CD8-positive, alpha-beta memory T cell (primary cell): ENCODE measurements at regions not wholly inside any gene's neighbourhood (a gene's known extent, or its start where the extent isn't known, plus 50 kb on each side); places are given as distances from the start of the nearest gene placed in this dataset.

Experiments used
- CTCF ChIA-PET: fragments of 350-600 bp; sonication (Branson Sonifier 250); formaldehyde crosslinking; loops from one replicate; lab custom pipeline; 2021; ENCODE audit warnings: antibody characterized with exemption; lab: Charles Lee
- POLR2A ChIA-PET: fragments of 350-600 bp; sonication (Branson Sonifier 250); formaldehyde crosslinking; loops from one replicate; lab custom pipeline; 2021; ENCODE audit warnings: antibody characterized with exemption; lab: Charles Lee
- DNase-seq, 5 donors: peaks; one replicate each; pipeline versions ENCODE4 v3.0.0 to v3.0.0-alpha.2; 2020 to 2022; ENCODE audit warnings: mixed read lengths in 1 of 5
- H3K27ac ChIP-seq: one replicate; pipeline ENCODE4 v1.7.0; 2013; ENCODE audit warnings: low read depth, mild to moderate bottlenecking, low read length, moderate library complexity
- H3K27me3 ChIP-seq: 2 replicates; pipeline ENCODE4 v1.7.0; 2013; ENCODE audit warnings: low read length, mild to moderate bottlenecking; ENCODE audit not compliant: insufficient read depth, poor library complexity, severe bottlenecking
- H3K36me3 ChIP-seq: 2 replicates; pipeline ENCODE4 v1.7.0; 2013; ENCODE audit warnings: mild to moderate bottlenecking, low read length, moderate library complexity; ENCODE audit not compliant: insufficient read depth
- H3K4me1 ChIP-seq: 2 replicates; pipeline ENCODE4 v1.7.0; 2013; ENCODE audit warnings: mild to moderate bottlenecking, low read length, moderate library complexity; ENCODE audit not compliant: insufficient read depth
- H3K4me3 ChIP-seq: 2 replicates; pipeline ENCODE4 v1.7.0; 2013; ENCODE audit warnings: mild to moderate bottlenecking, low read length
- H3K9me3 ChIP-seq: 2 replicates; pipeline ENCODE4 v1.7.0; 2013; ENCODE audit warnings: mild to moderate bottlenecking, low read length
- H3K27ac Mint-ChIP-seq, 8 donors: one replicate each; pipeline ENCODE4 v1.8.0; 2020 to 2021; ENCODE audit warnings: mixed read lengths in 8 of 8, mild to moderate bottlenecking in 6 of 8, inconsistent platforms in 3 of 8, moderate library complexity in 3 of 8
- H3K27me3 Mint-ChIP-seq, 2 donors: one replicate each; pipeline ENCODE4 v1.8.0; 2020 to 2021; ENCODE audit warnings: mixed read lengths in 2 of 2, mild to moderate bottlenecking in 1 of 2, moderate library complexity in 1 of 2
- H3K36me3 Mint-ChIP-seq, 3 donors: one replicate each; pipeline ENCODE4 v1.8.0; 2020 to 2021; ENCODE audit warnings: mixed read lengths in 3 of 3, inconsistent platforms in 1 of 3, mild to moderate bottlenecking in 1 of 3
- H3K4me1 Mint-ChIP-seq, 3 donors: one replicate each; pipeline ENCODE4 v1.8.0; 2020 to 2021; ENCODE audit warnings: mixed read lengths in 3 of 3, inconsistent platforms in 1 of 3, mild to moderate bottlenecking in 1 of 3
- H3K4me3 Mint-ChIP-seq, 7 donors: one replicate each; pipeline ENCODE4 v1.8.0; 2020 to 2021; ENCODE audit warnings: mixed read lengths in 7 of 7, mild to moderate bottlenecking in 6 of 7, moderate library complexity in 4 of 7, inconsistent platforms in 2 of 7
- H3K9me3 Mint-ChIP-seq, 5 donors: one replicate each; pipeline ENCODE4 v1.8.0; 2020 to 2022; ENCODE audit warnings: mixed read lengths in 5 of 5, mild to moderate bottlenecking in 3 of 5, moderate library complexity in 2 of 5, inconsistent platforms in 1 of 5

GRCh38 chr4:30855232-30855631 lies 135.1 kb downstream of the PCDH7 start:
- no peaks in the 10 kb centered on the region for H3K27me3 Mint-ChIP-seq
- no peaks in the 10 kb centered on the region for H3K36me3 Mint-ChIP-seq
- H3K4me3 Mint-ChIP-seq = no peak overlapping the region
- Histone ChIP-seq H3K36me3 (no peaks in the 10 kb centered on the region), H3K4me1 (no peaks in the 10 kb centered on the region), H3K27ac (no peak overlapping the region), H3K4me3 (no peak overlapping the region), H3K27me3 (no peaks in the 10 kb centered on the region), H3K9me3 (no peaks in the 10 kb centered on the region)
- DNase-seq = no peak
- ChIA-PET POLR2A (no interaction called here), CTCF (no interaction called here)
- H3K4me1 Mint-ChIP-seq = no peaks in the 10 kb centered on the region
- H3K27ac Mint-ChIP-seq = no peak overlapping the region
- H3K9me3 Mint-ChIP-seq = peaks cover 0 to 36% (median 10%) of the 10 kb centered on the region in 5 donors

- DNase-seq = no peak
- Mint-ChIP-seq H3K4me3 (no peak overlapping the region), H3K27ac (no peak overlapping the region), H3K27me3 (no peaks in the 10 kb centered on the region), H3K9me3 (peaks cover 0 to 30% (median 12%) of the 10 kb centered on the region in 5 donors), H3K36me3 (no peaks in the 10 kb centered on the region), H3K4me1 (no peaks in the 10 kb centered on the region)
- Histone ChIP-seq H3K27ac (no peak overlapping the region), H3K27me3 (no peaks in the 10 kb centered on the region), H3K4me3 (no peak overlapping the region), H3K36me3 (no peaks in the 10 kb centered on the region), H3K9me3 (no peaks in the 10 kb centered on the region), H3K4me1 (no peaks in the 10 kb centered on the region)
- ChIA-PET POLR2A (no interaction called here), CTCF (no interaction called here)
Measured at GRCh38 chr4:30856795-30857564, 136.8 kb downstream of the PCDH7 start.

GRCh38 chr4:30860978-30861377 lies 140.8 kb downstream of the PCDH7 start:
- no peaks in the 10 kb centered on the region for H3K36me3 Mint-ChIP-seq

GRCh38 chr4:30862196-30862595 lies 142.0 kb downstream of the PCDH7 start:
- Histone ChIP-seq H3K9me3 (no peaks in the 10 kb centered on the region), H3K4me3 (no peak overlapping the region), H3K27me3 (no peaks in the 10 kb centered on the region), H3K36me3 (no peaks in the 10 kb centered on the region), H3K4me1 (no peaks in the 10 kb centered on the region), H3K27ac (no peak overlapping the region)
- CTCF ChIA-PET = interaction anchor here (1.1 kb wide), 1 partner anchor 8 kb away, joined by 3 read pairs; no protein-coding TSS in a partner anchor
- Mint-ChIP-seq H3K27ac (no peak overlapping the region), H3K27me3 (no peaks in the 10 kb centered on the region), H3K36me3 (no peaks in the 10 kb centered on the region), H3K4me3 (no peak overlapping the region), H3K4me1 (no peaks in the 10 kb centered on the region), H3K9me3 (peaks cover 0 to 15% (median 13%) of the 10 kb centered on the region in 5 donors)
- no peak for DNase-seq
- POLR2A ChIA-PET = no interaction called here

More at GRCh38 chr4:30860978-30861377, 140.8 kb downstream of the PCDH7 start:
- H3K36me3 ChIP-seq = no peaks in the 10 kb centered on the region
- H3K9me3 ChIP-seq = no peaks in the 10 kb centered on the region
- DNase-seq = no peak
- H3K4me3 Mint-ChIP-seq = no peak overlapping the region
- no peaks in the 10 kb centered on the region for H3K27me3 ChIP-seq
- ChIA-PET POLR2A (no interaction called here), CTCF (interaction anchor here (1.1 kb wide), 1 partner anchor 9 kb away, joined by 3 read pairs; no protein-coding TSS in a partner anchor)
- H3K4me3 ChIP-seq = no peak overlapping the region
- no peak overlapping the region for H3K27ac ChIP-seq
- peaks cover 0 to 17% (median 13%) of the 10 kb centered on the region in 5 donors for H3K9me3 Mint-ChIP-seq
- no peak overlapping the region for H3K27ac Mint-ChIP-seq
- H3K27me3 Mint-ChIP-seq = no peaks in the 10 kb centered on the region
- H3K4me1 Mint-ChIP-seq = no peaks in the 10 kb centered on the region
- no peaks in the 10 kb centered on the region for H3K4me1 ChIP-seq

GRCh38 chr4:30863021-30863420 lies 142.9 kb downstream of the PCDH7 start:
- Histone ChIP-seq H3K4me3 (no peak overlapping the region), H3K27ac (no peak overlapping the region), H3K4me1 (no peaks in the 10 kb centered on the region), H3K36me3 (no peaks in the 10 kb centered on the region), H3K27me3 (no peaks in the 10 kb centered on the region), H3K9me3 (no peaks in the 10 kb centered on the region)
- DNase-seq = no peak
- H3K9me3 Mint-ChIP-seq = peaks cover 0 to 17% (median 13%) of the 10 kb centered on the region in 5 donors
- H3K36me3 Mint-ChIP-seq = no peaks in the 10 kb centered on the region
- ChIA-PET POLR2A (no interaction called here), CTCF (no interaction called here)
- H3K27ac Mint-ChIP-seq = no peak overlapping the region
- no peak overlapping the region for H3K4me3 Mint-ChIP-seq
- H3K27me3 Mint-ChIP-seq = no peaks in the 10 kb centered on the region
- no peaks in the 10 kb centered on the region for H3K4me1 Mint-ChIP-seq

- Histone ChIP-seq H3K27me3 (no peaks in the 10 kb centered on the region), H3K4me3 (no peak overlapping the region), H3K36me3 (no peaks in the 10 kb centered on the region), H3K27ac (no peak overlapping the region), H3K9me3 (no peaks in the 10 kb centered on the region), H3K4me1 (no peaks in the 10 kb centered on the region)
- no peaks in the 10 kb centered on the region for H3K36me3 Mint-ChIP-seq
- peaks cover 5 to 13% (median 6%) of the 10 kb centered on the region in 5 donors for H3K9me3 Mint-ChIP-seq
- no peaks in the 10 kb centered on the region for H3K4me1 Mint-ChIP-seq
- H3K27me3 Mint-ChIP-seq = no peaks in the 10 kb centered on the region
- ChIA-PET POLR2A (no interaction called here), CTCF (no interaction called here)
- H3K27ac Mint-ChIP-seq = no peak overlapping the region
- no peak overlapping the region for H3K4me3 Mint-ChIP-seq
- DNase-seq = no peak
Measured at GRCh38 chr4:30865691-30866090, 145.5 kb downstream of the PCDH7 start.

DNA sequence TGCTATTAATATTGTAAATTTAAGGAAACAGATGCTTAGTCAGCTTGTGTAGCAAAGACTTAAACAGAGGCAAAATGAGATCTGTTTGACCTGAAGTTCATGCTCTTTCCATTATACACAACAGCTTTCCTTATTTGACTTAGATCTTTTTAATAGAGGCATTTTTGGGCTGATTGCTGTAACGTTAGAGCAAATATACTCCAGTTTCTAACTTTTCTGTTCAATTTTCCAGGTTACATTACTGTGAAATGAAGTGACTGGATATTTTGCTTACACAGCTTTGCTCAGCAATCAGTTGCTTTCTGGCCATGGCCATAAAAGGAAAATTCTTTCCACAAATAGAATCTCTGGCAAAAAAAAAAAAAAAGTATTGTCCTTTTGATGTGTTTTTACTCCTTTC lies 146.2 kb downstream of the PCDH7 start:
- ChIA-PET CTCF (no interaction called here), POLR2A (no interaction called here)
- no peaks in the 10 kb centered on the region for H3K36me3 ChIP-seq
- no peaks in the 10 kb centered on the region for H3K36me3 Mint-ChIP-seq
- no peaks in the 10 kb centered on the region for H3K27me3 Mint-ChIP-seq
- no peaks in the 10 kb centered on the region for H3K9me3 ChIP-seq
- peaks cover 6 to 13% (median 9%) of the 10 kb centered on the region in 5 donors for H3K9me3 Mint-ChIP-seq
- no peaks in the 10 kb centered on the region for H3K4me1 ChIP-seq
- no peak overlapping the region for H3K27ac ChIP-seq
- H3K4me1 Mint-ChIP-seq = no peaks in the 10 kb centered on the region
- no peak for DNase-seq
- no peak overlapping the region for H3K4me3 ChIP-seq
- no peak overlapping the region for H3K27ac Mint-ChIP-seq
- H3K27me3 ChIP-seq = no peaks in the 10 kb centered on the region
- H3K4me3 Mint-ChIP-seq = no peak overlapping the region

DNA sequence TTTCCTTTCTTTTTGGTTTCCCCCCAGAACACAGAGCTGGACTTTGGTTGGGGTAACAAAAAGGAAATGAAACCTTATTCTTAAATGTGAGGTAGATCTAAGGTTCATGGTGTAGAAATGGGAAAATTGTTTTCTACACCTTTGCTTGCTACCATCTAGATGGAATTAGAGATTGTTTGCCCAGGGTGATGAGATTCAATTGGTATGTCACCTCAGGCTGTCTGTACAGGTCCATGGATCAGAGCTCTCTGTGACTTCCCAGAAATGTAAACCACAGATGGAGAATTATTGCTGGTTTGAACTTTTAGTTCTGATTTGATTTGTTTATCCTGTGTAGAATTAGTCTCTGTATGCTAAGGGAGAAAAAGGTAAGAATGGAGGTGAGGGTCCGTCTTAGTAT lies 146.7 kb downstream of the PCDH7 start:
- H3K36me3 Mint-ChIP-seq = peaks cover 0 to 2% (median 0%) of the 10 kb centered on the region in 3 donors
- Histone ChIP-seq H3K27me3 (no peaks in the 10 kb centered on the region), H3K9me3 (no peaks in the 10 kb centered on the region), H3K36me3 (no peaks in the 10 kb centered on the region), H3K4me3 (no peak overlapping the region), H3K4me1 (no peaks in the 10 kb centered on the region), H3K27ac (no peak overlapping the region)
- no peaks in the 10 kb centered on the region for H3K27me3 Mint-ChIP-seq
- no peak overlapping the region for H3K27ac Mint-ChIP-seq
- H3K9me3 Mint-ChIP-seq = peaks cover 7 to 13% (median 9%) of the 10 kb centered on the region in 5 donors
- H3K4me3 Mint-ChIP-seq = no peak overlapping the region
- no peaks in the 10 kb centered on the region for H3K4me1 Mint-ChIP-seq
- CTCF ChIA-PET = no interaction called here
- no peak for DNase-seq
- POLR2A ChIA-PET = no interaction called here
